Suprapubic skin (tissue), 4 donors: ENCODE measurements at regions not wholly inside any gene's neighbourhood (a gene's known extent, or its start where the extent isn't known, plus 50 kb on each side); places are given as distances from the start of the nearest gene placed in this dataset.

Source experiments
- CTCF ChIP-seq, 2 donors: fragments of 200-600 bp in 1 of 2; fragments of 450-650 bp in 1 of 2; sonication (generic) in 1 of 2; IDR thresholded peaks; one replicate each; pipeline ENCODE4 v1.5.1; 2016 to 2019; ENCODE audit warnings: antibody characterized with exemption in 2 of 2, mild to moderate bottlenecking in 1 of 2, moderate library complexity in 1 of 2
- POLR2A ChIP-seq, 2 donors: fragments of 450-650 bp; IDR thresholded peaks; one replicate each; pipeline ENCODE4 v1.6.1; 2017; ENCODE audit warnings: antibody characterized with exemption in 2 of 2, mild to moderate bottlenecking in 2 of 2, moderate library complexity in 2 of 2
- POLR2AphosphoS5 ChIP-seq, 3 donors: sonication (generic); formaldehyde crosslinking; IDR thresholded peaks; one replicate each; pipeline ENCODE4 v1.6.1; 2017; ENCODE audit warnings: antibody characterized with exemption in 3 of 3

- TF ChIP-seq CTCF (IDR thresholded peaks at IDR 0.05) (no peak), POLR2AphosphoS5 (IDR thresholded peaks at IDR 0.05) (no peak), POLR2A (IDR thresholded peaks at IDR 0.05) (no peak)
Measured at GRCh38 chr2:33786881-33787280, 187.8 kb upstream of the FAM98A start.
